HG03064 (cell line): ENCODE measurements at regions not wholly inside any gene's neighbourhood (a gene's known extent, or its start where the extent isn't known, plus 50 kb on each side); places are given as distances from the start of the nearest gene placed in this dataset.

Experiments
- ATAC-seq: cut with Tn5 transposase; IDR thresholded peaks from one replicate; pipeline ENCODE4 v1.9.1; 2021; ENCODE audit warnings: low read depth; ENCODE audit not compliant: unreplicated experiment

DNA sequence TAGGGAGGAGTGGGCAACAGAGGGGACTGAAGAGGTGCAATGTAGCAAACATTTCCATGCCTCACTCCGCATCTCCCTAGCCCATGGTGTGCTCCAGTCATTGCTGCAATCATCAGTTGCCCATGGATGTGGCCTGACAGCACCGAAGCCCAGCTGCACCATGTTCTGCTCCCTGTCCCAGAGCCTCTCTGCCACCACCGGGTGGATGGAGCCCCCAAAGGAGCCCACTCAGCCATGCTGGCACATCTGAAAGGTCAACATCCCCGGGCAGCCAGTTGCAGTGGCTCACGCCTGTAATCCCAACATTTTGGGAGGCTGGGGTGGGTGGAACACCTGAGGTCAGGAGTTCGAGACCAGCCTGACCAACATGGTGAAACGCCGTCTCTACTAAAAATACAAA lies 336.4 kb upstream of the ZMIZ1 start:
- ATAC-seq: no peak

DNA sequence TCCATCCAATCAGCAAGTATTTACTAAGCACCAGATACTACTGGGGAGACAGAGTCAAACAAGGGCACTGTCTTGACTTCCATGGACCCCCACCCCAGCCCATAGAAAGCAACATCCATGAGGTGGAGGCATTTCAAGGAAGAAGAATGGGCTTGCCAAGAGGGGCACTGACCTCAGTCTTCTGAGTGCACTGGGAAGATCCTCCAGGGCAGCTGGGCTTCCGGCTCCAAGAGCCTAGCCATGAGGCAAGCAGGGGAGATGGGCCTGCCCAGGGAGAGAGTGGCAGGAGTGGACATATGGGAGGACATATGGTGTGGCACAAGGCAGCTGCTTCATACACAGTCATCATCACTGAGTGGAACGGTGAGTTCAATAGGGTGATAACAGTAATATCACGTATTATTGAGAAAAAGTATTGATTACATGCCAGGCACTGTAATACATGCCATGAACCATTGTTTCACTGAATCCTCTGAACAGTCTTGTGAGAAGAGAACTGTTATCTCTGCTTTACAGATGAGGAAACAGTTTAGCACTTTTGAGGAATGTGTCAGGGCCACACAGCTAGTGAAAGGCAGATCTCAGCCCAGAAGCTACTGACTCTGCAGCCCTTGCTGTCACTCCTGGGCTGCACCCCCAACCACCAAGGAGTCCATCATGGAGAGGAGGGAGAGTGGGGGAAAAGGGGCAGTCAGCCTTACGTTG lies 331.7 kb upstream of the ZMIZ1 start:
- no peak for ATAC-seq

DNA sequence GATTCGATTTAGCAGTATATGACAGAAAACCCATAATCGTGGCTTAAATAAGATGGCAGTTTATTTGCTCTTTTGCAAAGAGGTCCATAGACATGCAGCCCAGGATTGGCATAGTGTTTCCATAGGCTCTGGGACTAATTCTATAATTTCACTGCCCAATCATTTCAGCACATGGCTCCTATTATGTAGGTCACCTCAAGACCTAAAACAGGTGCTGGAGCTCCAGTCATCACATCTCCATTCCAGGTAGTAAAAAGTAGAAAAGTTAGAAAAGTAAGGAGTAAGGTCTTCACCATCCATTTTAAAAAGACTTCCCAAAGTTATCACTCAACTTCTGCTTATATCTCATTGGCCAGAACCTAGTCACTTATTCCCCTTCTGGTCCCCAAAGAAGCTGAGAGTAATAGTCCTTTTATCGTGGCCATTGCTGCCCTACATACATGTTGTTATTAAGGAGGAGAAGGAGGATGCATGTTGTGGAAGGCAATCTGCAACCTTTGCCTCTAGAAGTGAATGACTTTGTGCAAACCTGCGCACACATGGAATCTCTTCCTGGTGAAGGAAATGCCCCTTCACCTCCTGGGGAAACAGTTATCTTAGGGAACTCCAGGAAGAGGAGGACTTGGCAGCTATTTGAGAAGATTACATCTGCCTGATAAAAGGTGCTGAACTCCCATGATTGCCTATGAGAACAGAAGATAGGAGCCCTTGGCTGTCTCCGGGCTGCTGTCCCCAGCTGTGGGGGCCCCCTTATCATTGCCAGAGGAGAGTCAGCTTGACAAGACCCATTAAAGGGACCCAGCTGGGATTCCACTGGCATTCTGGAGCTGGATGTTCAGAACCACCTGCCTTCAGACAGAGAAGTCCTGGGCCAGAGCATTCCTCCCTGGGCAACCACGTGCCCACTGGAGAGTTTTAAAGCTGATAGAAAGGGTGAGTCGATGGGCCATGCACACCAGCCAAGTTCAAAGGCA lies 330.6 kb upstream of the ZMIZ1 start:
- ATAC-seq: no peak

DNA sequence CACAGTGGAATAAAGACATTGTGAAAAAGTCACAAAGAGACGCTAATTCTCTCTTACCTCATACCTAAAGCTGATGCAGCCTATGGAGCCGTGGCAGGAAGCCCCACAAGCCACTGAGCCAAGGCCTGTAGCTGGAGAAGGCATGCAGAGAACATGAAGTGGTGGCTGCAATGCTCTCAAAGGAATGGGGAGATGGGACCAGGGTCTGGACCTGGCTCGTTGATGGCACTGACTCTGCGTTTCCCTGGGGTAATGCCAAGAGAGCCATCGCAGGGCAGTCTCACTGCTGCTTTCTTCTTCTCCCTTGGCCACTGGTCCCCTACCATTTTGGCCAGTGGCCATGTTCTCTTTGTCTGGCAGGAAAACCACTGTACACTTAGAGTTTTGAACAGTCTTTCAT lies 329.9 kb upstream of the ZMIZ1 start:
- ATAC-seq: no peak

DNA sequence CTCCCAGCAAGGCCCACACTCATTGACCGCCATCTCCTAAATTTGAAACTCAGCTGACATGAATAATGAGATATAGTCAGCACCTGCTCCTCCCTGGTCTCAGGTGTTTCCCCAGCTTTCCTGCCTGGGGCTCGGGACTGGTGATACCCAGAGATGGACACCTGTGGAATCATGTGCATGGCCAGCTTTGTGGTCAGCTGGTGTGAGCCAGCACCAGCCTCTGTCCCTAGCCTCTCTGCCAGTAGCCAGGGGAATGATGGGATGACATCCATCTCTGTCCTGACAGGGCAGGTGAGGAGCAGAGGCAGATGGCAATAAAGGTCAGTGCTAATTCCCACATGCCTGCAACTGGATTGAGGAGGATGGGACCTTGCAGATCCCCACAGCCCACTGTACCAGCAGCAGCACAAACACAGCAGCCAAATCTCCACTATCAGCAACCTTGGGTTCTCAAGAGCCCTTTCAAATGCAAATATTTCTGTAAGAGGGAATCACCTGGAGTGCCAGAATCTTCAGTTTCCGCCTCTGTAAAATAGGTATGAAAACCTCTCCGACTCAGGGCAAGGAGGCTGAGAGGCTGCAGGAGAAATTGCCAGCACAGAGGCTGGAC lies 329.2 kb upstream of the ZMIZ1 start:
- ATAC-seq: no peak

DNA sequence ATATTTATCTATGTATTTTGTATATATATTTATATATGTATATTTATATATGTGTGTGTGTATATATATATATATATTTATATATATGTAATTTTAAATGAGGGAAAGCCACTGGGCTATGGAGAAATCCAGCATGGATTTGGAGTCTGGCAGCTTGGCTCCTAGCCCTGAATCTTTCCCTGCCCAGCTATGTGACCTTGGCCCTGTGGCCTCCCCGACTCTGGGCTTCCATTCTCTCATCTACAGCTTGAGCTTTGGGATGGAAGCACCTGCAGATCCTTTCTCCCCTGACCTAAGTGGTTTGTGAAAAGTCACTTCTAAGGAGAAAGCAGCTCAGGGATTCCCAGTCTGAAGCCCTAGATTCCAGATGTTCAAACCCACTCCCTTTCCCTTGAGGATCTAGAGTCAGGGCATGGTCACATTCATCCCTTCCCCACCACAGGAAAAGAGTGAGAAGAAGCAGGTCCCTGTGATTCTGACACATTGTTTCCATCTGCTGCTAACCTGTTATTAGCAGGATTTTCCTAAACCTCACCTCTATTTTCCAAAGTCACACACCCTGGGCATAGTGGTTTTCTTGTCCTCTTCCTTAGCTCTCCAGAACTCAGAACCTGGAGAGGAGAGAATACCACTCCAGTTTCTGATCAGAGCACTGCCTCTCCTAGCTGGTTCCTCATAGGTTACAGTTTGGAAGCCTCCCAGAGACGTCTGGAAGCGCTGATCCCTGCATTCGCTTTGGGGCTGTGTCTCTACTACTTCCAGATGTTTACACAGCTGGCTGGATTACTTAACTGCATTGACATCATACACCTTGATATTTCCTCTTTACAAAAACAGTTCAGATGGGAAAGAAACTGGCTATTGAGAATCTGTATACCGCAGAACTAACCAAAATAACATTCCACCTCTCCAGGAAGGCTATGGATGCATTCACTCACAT lies 327.5 kb upstream of the ZMIZ1 start:
- no peak for ATAC-seq

DNA sequence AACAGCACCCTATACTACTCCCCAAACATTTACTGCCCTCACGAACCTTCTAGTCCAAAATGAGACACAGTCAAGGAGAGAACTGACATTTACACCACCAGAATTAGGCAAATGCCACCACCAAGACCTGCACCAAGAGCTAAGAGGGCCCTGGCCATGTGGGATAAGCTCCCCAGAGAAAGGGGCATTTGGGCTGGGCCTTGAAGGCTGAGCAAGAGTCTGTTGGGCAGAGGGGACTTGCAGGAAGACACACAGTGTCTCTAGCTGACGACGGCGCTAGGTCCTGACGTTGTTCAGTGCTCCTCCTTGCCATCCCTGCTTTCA lies 326.4 kb upstream of the ZMIZ1 start:
- ATAC-seq: no peak

DNA sequence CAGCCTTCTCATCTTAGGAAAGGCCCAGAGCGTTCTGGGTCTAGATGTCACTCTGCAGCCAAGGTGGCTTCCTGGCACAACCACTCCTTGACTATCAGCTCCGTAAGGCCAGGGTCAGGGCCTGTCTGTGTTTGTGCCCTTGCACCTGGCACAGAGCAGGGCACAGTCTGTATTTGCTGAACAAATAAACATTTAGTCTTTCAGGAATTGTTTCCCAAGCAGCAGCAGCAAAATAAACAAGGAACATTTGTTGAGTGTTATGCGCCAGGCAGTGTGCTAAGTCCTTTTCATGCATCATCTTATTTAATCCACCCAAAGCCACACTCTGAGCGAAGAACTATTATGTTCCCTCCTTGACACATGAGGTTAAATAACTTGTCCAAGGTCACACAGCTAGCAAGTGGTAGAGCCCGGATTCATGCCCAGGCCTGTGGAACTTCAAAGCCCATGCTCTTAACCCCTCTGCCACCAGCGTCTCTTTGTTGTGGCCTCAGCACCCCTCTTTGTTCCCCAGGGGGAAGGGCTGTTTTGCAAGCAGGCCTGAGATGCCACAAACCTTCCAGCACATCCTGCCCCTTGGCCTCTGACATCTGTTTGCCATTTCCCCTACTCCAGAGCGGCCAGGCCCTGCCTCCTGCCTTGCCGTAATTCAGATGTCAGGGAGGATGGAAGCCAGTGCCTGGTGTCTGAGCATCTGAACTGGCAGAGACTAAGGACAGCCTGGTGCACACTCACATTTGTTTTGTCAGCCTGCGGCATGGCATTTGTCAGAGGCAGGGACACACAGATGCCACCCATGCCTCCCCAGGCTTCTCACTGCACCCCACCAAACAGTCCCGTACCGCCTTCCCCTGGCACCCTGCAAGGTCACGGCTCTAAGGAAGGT lies 325.8 kb upstream of the ZMIZ1 start:
- ATAC-seq: no peak

DNA sequence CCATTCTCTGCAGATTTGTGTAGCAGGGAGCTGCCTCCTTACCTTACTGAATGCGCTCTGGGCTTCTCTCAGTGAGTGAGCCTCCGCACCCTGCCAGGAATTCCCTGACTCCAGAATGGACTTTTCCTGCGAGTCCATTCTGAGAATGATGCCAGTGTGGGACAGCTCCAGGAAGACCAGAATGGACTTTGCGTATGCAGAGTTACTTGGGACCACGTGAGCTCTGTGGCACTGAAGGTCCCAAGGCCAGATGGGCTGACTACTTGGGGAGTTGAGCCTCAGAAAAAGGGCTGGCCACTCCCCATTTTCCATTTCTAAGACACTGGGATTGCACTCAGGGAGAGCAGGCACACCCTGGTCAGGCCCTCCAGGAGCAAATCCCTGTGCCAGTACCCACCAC lies 324.7 kb upstream of the ZMIZ1 start:
- ATAC-seq: no peak

DNA sequence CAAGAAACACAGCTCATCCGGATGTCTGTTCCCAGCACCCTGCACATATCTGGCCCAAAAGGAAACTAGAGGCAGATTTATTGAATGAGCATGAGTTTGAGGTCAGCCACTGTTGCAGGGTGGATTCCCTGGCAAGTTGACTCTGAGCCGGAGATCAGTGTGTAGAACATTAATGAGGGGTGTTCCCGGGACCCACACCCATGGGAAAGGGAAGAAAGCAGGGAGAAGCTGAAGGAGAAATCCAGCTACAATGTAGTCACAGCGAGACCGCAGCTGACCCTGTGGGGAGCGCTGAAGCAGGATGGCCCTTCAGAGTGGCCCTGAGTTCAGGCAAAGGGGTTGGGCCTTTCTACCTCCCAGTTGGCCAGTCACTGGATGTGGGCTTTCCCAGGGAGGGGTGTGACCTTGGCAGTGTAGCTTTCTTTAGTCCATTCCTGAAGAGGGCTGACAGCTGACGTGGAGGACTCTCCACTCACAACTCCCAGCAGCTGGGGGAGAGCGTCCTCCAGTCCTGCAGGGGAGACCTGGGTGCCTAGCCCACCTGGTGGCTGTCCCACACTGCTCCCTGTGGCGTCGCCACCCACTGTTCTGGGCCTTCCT lies 324.2 kb upstream of the ZMIZ1 start:
- ATAC-seq: no peak

DNA sequence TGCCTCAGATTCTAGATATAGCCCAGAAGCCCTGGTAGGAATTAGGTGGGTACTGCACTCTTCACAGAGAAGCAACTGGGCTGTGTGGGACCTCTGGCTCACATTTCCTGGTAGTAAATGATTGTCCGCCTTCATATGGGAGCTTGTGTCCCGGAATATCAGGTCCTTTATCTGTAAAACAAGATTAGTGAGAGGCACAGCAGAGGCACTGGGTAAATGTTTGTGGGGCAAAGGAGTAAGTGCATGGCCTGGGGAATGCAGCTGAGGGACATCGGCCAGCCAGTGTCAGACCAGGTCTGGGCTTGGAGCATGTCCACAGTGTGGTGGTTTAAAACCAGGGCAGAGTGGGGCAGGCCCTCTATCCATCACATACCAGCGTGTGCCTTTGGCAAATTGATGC lies 323.3 kb upstream of the ZMIZ1 start:
- ATAC-seq: no peak

DNA sequence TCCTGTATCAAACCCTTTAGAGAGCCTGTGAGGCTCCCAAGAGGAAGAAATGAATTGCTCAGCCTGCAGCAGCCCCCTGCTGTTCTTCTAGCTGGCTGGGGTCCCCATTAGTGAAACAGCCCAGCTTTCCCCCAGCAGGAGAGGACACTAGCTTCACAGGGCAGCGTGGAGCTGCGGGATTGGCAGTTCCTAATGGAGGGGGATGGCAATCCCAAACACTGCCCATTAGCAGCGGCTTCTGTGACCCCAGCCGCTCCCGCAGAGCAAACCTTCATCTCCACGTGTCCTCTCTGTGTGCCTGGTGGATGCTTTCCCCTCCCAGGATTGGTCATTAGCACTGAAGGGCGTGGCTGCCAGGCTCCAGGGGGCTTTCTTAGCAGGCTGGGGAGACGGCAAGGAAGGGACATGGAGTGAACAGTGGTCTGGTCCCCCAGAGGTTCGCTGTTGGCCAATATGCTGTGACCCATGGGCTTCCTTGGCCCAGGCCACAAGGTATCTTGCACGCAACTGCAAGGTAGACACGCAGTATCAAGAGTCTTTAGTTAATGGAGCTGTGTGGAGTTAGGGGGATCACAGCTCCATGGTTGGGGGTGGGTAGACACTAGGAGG lies 322.5 kb upstream of the ZMIZ1 start:
- no peak for ATAC-seq

DNA sequence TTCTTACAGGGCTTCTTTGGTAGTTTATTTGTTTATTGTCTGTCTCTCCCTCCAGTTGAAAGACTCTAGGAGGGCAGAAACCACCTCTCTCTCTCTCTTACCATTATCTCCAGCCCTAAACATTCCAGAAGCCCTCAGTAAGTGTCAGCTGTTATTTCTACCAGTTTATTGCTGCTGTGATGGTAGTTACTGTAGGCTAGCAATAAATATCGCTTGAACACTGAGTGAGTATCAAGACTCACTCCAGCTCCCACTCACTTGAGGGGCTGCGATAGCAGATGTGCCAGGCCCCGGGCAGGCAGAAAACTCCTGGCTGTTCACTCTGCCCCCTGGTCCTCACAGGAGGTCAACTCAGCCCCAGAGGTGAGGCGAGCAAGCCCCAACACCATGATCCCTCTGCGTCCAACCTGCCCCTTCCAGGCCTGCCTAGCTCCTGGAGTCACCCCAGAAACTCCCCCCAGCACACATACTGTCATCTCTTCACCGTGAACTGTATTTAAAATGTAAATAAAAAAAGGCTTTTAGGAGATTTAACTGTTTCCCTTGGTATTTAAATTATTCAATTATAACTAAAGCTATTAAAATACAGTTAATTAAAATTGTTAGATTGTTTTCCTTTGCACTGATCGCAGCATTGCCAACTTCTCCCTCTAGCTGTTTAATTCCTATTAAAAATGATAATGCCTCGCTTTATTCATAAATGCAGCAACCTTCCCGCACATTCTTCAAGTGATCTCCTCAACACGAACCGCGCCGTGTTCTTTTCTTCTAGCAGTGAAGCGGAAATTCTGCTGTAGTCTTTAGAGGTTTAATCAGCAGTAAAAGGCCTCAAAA lies 321.1 kb upstream of the ZMIZ1 start:
- ATAC-seq: no peak

DNA sequence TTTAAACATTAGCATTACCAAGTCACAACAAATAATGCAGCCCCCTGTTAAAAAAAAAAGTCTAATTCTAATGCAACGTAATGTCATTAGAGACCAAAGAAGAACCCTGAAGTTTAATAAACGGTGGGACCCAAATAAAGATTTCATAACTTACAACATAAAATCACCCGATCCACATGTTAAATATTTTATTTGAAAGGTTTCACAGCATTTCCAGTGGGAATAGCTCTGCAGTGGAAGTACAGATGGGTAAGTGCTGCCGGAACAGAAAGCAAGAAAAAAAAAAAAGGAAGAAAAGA lies 320.6 kb upstream of the ZMIZ1 start:
- ATAC-seq: no peak

DNA sequence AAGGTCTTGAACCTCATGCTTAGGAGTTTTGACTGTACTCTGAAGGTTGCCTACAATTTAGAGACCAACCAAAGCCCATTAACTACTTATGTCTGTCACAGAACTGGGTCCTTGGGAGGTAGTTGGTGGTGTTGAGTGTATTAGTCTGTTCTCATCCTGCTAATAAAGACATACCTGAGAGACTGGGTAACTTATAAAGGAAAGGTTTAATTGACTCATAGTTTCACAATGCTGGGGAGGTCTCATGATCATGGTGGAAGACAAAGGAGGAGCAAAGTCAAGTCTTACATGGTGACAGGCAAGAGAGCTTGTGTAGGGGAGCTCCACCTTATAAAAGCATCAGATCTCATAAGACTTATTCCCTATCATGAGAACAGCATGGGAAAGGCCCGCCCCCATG lies 319.6 kb upstream of the ZMIZ1 start:
- no peak for ATAC-seq

DNA sequence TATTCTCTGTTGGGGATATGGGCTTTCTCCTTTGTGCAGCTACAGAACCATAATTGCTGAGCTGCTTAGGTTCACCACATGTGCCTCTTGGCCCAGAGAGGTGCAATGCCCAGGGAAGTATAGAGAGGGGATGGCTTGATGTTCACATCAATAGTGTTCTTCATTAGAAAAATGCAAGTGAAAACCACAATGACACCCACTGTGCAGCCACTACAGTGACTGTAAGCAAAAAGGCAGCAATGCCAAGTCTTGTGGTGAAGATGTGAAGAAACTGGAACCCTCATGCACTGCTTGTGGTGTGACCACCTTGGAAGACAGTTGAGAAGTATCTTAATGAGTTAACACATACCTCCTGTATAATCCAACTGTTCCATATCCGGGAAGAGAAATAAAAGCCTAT lies 318.9 kb upstream of the ZMIZ1 start:
- ATAC-seq: no peak

DNA sequence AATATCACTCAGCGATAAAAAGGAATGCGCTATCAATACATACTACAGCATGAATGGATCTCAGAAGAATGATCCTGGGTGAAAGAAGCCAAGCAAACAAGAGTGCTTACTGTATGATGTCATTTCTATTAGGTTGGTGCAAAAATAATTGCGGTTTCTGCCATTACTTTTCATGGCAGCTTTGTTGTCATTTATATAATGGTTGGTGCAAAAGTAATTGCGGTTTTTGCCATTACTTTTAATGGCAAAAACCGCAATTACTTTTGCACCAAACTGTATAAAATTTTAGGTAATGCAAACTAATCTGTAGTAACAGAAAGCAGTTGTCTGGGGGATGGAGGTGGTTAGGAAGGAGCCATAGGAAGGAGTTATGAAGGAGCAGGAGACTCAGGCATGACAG lies 318.3 kb upstream of the ZMIZ1 start:
- ATAC-seq: no peak

DNA sequence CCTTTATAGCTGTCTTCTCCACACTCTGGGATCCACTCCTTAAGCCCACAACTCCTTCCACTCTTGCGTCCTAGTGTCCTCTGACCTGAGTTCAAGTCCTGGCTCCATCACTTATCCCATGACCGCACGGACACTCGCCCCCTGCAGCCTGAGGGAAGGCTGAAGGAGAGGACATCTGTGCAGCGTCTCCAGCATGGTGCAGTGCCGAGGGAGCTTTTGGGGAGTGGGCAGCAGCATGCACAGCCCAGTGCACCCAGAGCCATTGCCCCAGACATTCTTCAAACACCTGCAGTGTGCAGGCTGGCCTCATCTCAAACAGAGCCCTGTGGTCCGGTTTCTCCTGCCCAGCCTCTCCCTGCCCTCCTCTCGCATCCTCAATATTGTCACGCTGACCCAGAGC lies 317.1 kb upstream of the ZMIZ1 start:
- ATAC-seq: no peak
